Endothelial cell of umbilical vein (primary cell): ENCODE measurements at regions not wholly inside any gene's neighbourhood (a gene's known extent, or its start where the extent isn't known, plus 50 kb on each side); places are given as distances from the start of the nearest gene placed in this dataset.

Source experiments
- BruUV-seq: library from RNA; stranded (reverse); fragments of 400-500 nt; replicated peaks from 2 replicates; lab custom pipeline; 2021; lab: Mats Ljungman, UMichigan
- CTCF ChIA-PET: fragments of 300-600, 350-600 bp; sonication (Branson Sonifier 250); formaldehyde crosslinking; loops from one replicate; lab custom pipeline; 2021; ENCODE audit warnings: antibody characterized with exemption, inconsistent platforms; lab: Charles Lee
- POLR2A ChIA-PET: fragments of 300-600, 350-600 bp; sonication (Branson Sonifier 250); formaldehyde crosslinking; loops from one replicate; lab custom pipeline; 2021; ENCODE audit warnings: antibody characterized with exemption, inconsistent platforms; lab: Charles Lee
- DNase-seq: peaks from one replicate; pipeline ENCODE4 v3.0.0-alpha.2; 2011; ENCODE audit warnings: low read depth, low spot score
- FAIRE-seq: peaks from 2 replicates; lab custom pipeline; 2011; peaks lifted over from hg19 to GRCh38; lab: Jason Lieb, UNC
- H2AFZ ChIP-seq: 2 replicates; pipeline ENCODE4 v1.6.0; 2012; ENCODE audit warnings: low read depth, low read length, control low read depth, inconsistent platforms
- H3K27ac ChIP-seq: 2 replicates; pipeline ENCODE4 v1.5.1; 2011; ENCODE audit warnings: low read depth, mild to moderate bottlenecking, control low read depth, low read length, moderate library complexity; ENCODE audit not compliant: insufficient read depth
- H3K27me3 ChIP-seq, 2 experiments: 2 replicates each; pipeline versions ENCODE4 v1.6.0 to v1.6.1; 2011; ENCODE audit warnings: low read length in 2 of 2, mixed read lengths in 1 of 2; ENCODE audit not compliant: control insufficient read depth in 2 of 2, insufficient read depth in 2 of 2
- H3K36me3 ChIP-seq, 2 experiments: 2 replicates in 1 of 2; 3 replicates in 1 of 2; pipeline ENCODE4 v1.5.1; 2011; ENCODE audit warnings: low read length in 2 of 2, mild to moderate bottlenecking in 1 of 2, moderate library complexity in 1 of 2; ENCODE audit not compliant: control insufficient read depth in 2 of 2, insufficient read depth in 2 of 2; ENCODE audit errors: extremely low read depth in 1 of 2
- H3K4me1 ChIP-seq: 3 replicates; pipeline ENCODE4 v1.5.1; 2011; ENCODE audit warnings: mild to moderate bottlenecking, low read length; ENCODE audit not compliant: control insufficient read depth, insufficient read depth; ENCODE audit errors: extremely low read depth
- H3K4me2 ChIP-seq: 2 replicates; pipeline ENCODE4 v1.6.1; 2011; ENCODE audit warnings: low read length, control low read depth, mixed read lengths; ENCODE audit not compliant: insufficient read depth
- H3K4me3 ChIP-seq, 3 experiments: fragments of 200-600 bp in 1 of 3; sonication (generic), shearing (Covaris generic) in 1 of 3; replicated peaks in 1 of 3; 2 replicates each; pipeline ENCODE4 v1.5.1; 2011 to 2016; ENCODE audit warnings: control low read depth in 3 of 3, low read length in 3 of 3, mild to moderate bottlenecking in 2 of 3, inconsistent platforms in 1 of 3, low read depth in 1 of 3, moderate library complexity in 1 of 3; ENCODE audit not compliant: insufficient read depth in 1 of 3
- H3K79me2 ChIP-seq: 2 replicates; pipeline ENCODE4 v1.6.0; 2012; ENCODE audit warnings: low read length, inconsistent platforms; ENCODE audit not compliant: control insufficient read depth, insufficient read depth
- H3K9ac ChIP-seq: replicated peaks from 2 replicates; pipeline ENCODE3; 2011; ENCODE audit warnings: low read length, control low read depth; ENCODE audit not compliant: insufficient read depth; ENCODE audit errors: extremely low read depth
- H3K9me1 ChIP-seq: replicated peaks from 3 replicates; pipeline ENCODE4 v1.6.0; 2011; ENCODE audit warnings: mild to moderate bottlenecking, low read length; ENCODE audit not compliant: control insufficient read depth, insufficient read depth; ENCODE audit errors: extremely low read depth
- H3K9me3 ChIP-seq: replicated peaks from 2 replicates; pipeline ENCODE4 v1.5.1; 2012; ENCODE audit warnings: low read length, inconsistent platforms; ENCODE audit not compliant: control insufficient read depth, insufficient read depth
- H4K20me1 ChIP-seq: replicated peaks from 2 replicates; pipeline ENCODE3; 2011; ENCODE audit warnings: mild to moderate bottlenecking, low read length; ENCODE audit not compliant: control insufficient read depth, insufficient read depth; ENCODE audit errors: extremely low read depth
- EZH2 ChIP-seq: IDR thresholded peaks from 2 replicates; pipeline ENCODE4 v1.6.1; 2012; ENCODE audit warnings: borderline replicate concordance, low read depth, mild to moderate bottlenecking, moderate library complexity, low read length, inconsistent platforms; ENCODE audit not compliant: severe bottlenecking
- GATA2 ChIP-seq: IDR thresholded peaks from 2 replicates; pipeline ENCODE4 v1.7.0; 2011; ENCODE audit warnings: low read depth, mild to moderate bottlenecking, moderate library complexity, mixed read lengths, low read length; ENCODE audit not compliant: insufficient read length, insufficient read depth
- JUN ChIP-seq: IDR thresholded peaks from 2 replicates; pipeline ENCODE4 v1.6.1; 2011; ENCODE audit warnings: borderline replicate concordance, low read depth; ENCODE audit not compliant: insufficient read length, insufficient read depth
- MYC ChIP-seq: IDR thresholded peaks from one replicate; pipeline ENCODE4 v1.6.1; 2011; ENCODE audit warnings: mild to moderate bottlenecking, low read depth, low read length
- POLR2A ChIP-seq: IDR thresholded peaks from 2 replicates; pipeline ENCODE4 v1.6.1; 2012; ENCODE audit warnings: low read depth, mild to moderate bottlenecking, control low read depth, low read length
- POLR2AphosphoS5 ChIP-seq: IDR thresholded peaks from 2 replicates; pipeline ENCODE4 v1.6.1; 2012; ENCODE audit warnings: low read depth, mild to moderate bottlenecking, control low read depth, low read length, moderate library complexity; ENCODE audit not compliant: insufficient read depth
- dilution Hi-C: fragments of 300-500 bp; cut with MboI; formaldehyde crosslinking; loops from one replicate; pipeline ENCODE4 v1.15.0; 2019; ENCODE audit warnings: low sequenced_read_pairs; ENCODE audit not compliant: extremely low pct_ligation_motif_present
- intact Hi-C: fragments of 100-400 bp; cut with micrococcal nuclease; formaldehyde crosslinking; loops from one replicate; pipeline ENCODE4 v1.10.0; 2022
- TF ChIP-seq, protein P1 (sequence below), 2 donors: IDR thresholded peaks; 1 replicate in 1 of 2; 2 replicates in 1 of 2; pipeline ENCODE4 v1.5.1; 2011; ENCODE audit warnings: low read length in 2 of 2, mild to moderate bottlenecking in 2 of 2, moderate library complexity in 2 of 2, control low read depth in 1 of 2, inconsistent platforms in 1 of 2, low read depth in 1 of 2; ENCODE audit not compliant: insufficient read depth in 1 of 2; ENCODE audit errors: extremely low read depth in 1 of 2

DNA sequence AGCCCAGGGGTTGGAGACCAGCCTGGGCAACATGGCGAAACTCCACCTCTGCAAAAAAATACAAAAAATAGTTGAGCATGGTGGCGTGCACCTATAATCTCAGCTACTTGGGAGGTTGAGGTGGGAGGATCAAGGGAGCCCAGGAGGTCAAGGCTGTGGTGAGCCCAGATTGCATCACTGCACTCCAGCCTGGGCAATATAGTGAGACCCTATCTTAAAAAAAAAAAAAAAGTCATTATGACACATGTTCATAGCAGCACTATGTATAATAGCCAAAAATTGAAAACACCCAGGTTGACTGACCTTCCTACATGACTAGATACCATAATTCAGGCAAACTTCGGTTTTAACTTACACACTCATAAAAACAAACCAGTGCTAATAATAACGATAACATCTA, 90.8 kb upstream of the RBPJ start:
- H3K27me3 ChIP-seq, result no peaks in the 10 kb centered on the region
- intact Hi-C loops (no loop called here), dilution Hi-C loops (no loop called here)
- H3K9ac ChIP-seq, result no peak overlapping the region
- no peak overlapping the region for H3K4me3 ChIP-seq
- no peaks in the 10 kb centered on the region for H3K36me3 ChIP-seq
- FAIRE-seq (no peak), DNase-seq (no peak)
- no peaks in the 10 kb centered on the region for H3K4me1 ChIP-seq
- no peak overlapping the region for H2AFZ ChIP-seq
- no peak overlapping the region for H3K4me2 ChIP-seq
- no peaks in the 10 kb centered on the region for H3K9me1 ChIP-seq
- H3K27ac ChIP-seq, result no peak overlapping the region
- no peaks in the 10 kb centered on the region for H3K9me3 ChIP-seq
- POLR2A ChIA-PET, result no interaction called here
- no peaks in the 10 kb centered on the region for H4K20me1 ChIP-seq
- no peaks in the 10 kb centered on the region for H3K79me2 ChIP-seq
- TF ChIP-seq GATA2, result no peak
- CTCF ChIA-PET, result no interaction called here
- no TSS peak for BruUV-seq

- Histone ChIP-seq H3K9ac (no peak overlapping the region), H3K79me2 (no peaks in the 10 kb centered on the region), H3K9me1 (no peaks in the 10 kb centered on the region), H3K27ac (no peak overlapping the region), H3K4me2 (no peak overlapping the region), H3K9me3 (no peaks in the 10 kb centered on the region), H3K36me3 (no peaks in the 10 kb centered on the region), H3K4me1 (no peaks in the 10 kb centered on the region), H3K27me3 (no peaks in the 10 kb centered on the region), H3K4me3 (no peak overlapping the region), H4K20me1 (no peaks in the 10 kb centered on the region), H2AFZ (no peak overlapping the region)
- TF ChIP-seq POLR2AphosphoS5 (no peak), JUN (no peak), EZH2 (no peak), GATA2 (no peak), POLR2A (no peak), MYC (no peak)
- TF ChIP-seq, protein P1, sequence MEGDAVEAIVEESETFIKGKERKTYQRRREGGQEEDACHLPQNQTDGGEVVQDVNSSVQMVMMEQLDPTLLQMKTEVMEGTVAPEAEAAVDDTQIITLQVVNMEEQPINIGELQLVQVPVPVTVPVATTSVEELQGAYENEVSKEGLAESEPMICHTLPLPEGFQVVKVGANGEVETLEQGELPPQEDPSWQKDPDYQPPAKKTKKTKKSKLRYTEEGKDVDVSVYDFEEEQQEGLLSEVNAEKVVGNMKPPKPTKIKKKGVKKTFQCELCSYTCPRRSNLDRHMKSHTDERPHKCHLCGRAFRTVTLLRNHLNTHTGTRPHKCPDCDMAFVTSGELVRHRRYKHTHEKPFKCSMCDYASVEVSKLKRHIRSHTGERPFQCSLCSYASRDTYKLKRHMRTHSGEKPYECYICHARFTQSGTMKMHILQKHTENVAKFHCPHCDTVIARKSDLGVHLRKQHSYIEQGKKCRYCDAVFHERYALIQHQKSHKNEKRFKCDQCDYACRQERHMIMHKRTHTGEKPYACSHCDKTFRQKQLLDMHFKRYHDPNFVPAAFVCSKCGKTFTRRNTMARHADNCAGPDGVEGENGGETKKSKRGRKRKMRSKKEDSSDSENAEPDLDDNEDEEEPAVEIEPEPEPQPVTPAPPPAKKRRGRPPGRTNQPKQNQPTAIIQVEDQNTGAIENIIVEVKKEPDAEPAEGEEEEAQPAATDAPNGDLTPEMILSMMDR (IDR thresholded peaks at IDR 0.05; ENCODE audit: extremely low read depth in 1 of 2, insufficient read depth in 1 of 2, low read depth in 1 of 2, low read length in 2 of 2), result no peak
- CTCF ChIA-PET, result no interaction called here
- DNase-seq (no peak), FAIRE-seq (no peak)
- POLR2A ChIA-PET, result no interaction called here
- intact Hi-C loops (no loop called here), dilution Hi-C loops (no loop called here)
- no TSS peak for BruUV-seq
Observed at GRCh38 chr4:26233350-26233749, 87.5 kb upstream of the RBPJ start.
